ENCODE measurements at regions not wholly inside any gene's neighbourhood (a gene's known extent, or its start where the extent isn't known, plus 50 kb on each side); places are given as distances from the start of the nearest gene placed in this dataset.

DNA sequence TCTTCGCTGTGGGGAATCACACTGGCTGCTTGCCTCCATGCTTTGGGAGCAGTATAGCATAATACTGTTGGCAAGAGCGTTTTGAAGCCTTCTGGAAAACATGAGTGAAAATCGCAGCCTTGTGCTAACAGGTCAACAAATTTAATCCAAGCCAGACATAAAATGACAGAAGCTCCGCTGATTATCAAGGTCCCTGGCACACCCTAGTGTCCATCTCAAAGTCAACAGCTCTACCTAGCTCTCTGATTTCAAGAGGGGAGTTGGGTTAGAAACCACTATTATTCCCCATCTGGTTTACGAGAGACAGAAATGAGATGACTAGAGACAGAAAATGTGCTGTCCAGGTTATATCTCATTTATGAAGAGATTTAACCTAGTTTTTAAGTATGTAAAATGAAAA is 73.6 kb upstream of the MDFIC2 start:
- no peak overlapping the region for H3K27ac Mint-ChIP-seq (ENCODE audit: unreplicated experiment)
- no peak for DNase-seq (ENCODE audit: low spot score)
- H3K4me1 Mint-ChIP-seq (ENCODE audit: low read depth), result peaks cover 7% of the 10 kb centered on the region
- TF ChIP-seq, protein P1, sequence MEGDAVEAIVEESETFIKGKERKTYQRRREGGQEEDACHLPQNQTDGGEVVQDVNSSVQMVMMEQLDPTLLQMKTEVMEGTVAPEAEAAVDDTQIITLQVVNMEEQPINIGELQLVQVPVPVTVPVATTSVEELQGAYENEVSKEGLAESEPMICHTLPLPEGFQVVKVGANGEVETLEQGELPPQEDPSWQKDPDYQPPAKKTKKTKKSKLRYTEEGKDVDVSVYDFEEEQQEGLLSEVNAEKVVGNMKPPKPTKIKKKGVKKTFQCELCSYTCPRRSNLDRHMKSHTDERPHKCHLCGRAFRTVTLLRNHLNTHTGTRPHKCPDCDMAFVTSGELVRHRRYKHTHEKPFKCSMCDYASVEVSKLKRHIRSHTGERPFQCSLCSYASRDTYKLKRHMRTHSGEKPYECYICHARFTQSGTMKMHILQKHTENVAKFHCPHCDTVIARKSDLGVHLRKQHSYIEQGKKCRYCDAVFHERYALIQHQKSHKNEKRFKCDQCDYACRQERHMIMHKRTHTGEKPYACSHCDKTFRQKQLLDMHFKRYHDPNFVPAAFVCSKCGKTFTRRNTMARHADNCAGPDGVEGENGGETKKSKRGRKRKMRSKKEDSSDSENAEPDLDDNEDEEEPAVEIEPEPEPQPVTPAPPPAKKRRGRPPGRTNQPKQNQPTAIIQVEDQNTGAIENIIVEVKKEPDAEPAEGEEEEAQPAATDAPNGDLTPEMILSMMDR (IDR thresholded peaks at IDR 0.05), result no peak
- H3K4me3 Mint-ChIP-seq (ENCODE audit: unreplicated experiment), result no peak overlapping the region
- H3K27me3 Mint-ChIP-seq (ENCODE audit: low read depth), result peaks cover 16% of the 10 kb centered on the region
- no peaks in the 10 kb centered on the region for H3K36me3 Mint-ChIP-seq (ENCODE audit: low read depth)
- no peaks in the 10 kb centered on the region for H3K9me3 Mint-ChIP-seq (ENCODE audit: low read depth)

DNA sequence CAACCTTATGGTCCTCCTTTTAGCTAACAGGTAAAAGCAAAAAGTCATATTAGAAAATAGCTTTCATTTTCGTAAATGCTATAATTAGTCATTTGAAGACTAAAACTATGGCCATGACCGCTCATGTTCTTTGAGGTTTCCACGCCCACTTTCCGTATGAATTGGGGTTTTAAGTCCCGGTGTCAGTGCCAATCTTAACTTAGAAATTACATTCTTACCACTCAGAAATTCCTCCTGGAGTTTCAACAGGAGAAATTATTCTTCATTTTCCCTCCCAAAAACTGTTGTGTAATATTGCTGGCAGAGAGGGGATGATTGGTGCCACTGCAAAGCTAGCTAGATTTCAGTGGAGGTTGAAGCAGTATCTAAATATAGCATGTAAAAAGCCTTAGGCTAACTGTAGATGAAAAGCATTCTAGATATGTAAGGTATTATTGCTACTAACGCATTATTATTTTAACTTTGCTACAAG is 71.0 kb upstream of the MDFIC2 start:
- Mint-ChIP-seq H3K36me3 (ENCODE audit: low read depth) (no peaks in the 10 kb centered on the region), H3K9me3 (ENCODE audit: low read depth) (no peaks in the 10 kb centered on the region), H3K4me1 (ENCODE audit: low read depth) (peaks cover 7% of the 10 kb centered on the region), H3K27me3 (ENCODE audit: low read depth) (peaks cover 10% of the 10 kb centered on the region), H3K27ac (ENCODE audit: unreplicated experiment) (no peak overlapping the region), H3K4me3 (ENCODE audit: unreplicated experiment) (no peak overlapping the region)
- TF ChIP-seq, protein P1 (IDR thresholded peaks at IDR 0.05), result no peak
- DNase-seq (ENCODE audit: low spot score), result no peak

DNA sequence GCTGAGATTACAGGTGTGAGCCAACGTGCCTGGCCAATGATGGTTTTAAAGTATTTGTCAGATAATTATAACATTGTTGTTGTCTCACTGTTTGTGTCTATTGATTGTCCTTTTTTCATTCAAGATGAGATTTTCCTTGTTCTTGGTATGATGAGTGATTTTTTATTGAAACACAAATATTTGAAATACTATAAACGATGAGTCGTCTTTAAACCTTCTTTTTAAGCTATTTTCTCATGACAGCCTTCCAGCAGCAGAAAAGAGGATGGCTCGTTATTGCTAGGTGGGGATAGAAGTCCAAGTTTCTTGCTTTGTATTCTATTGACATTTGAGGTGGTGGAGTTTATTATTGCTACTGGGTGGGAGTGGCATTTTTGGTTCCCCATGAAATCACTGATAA is 61.7 kb upstream of the MDFIC2 start:
- Mint-ChIP-seq H3K4me1 (ENCODE audit: low read depth) (peaks cover 4% of the 10 kb centered on the region), H3K27me3 (ENCODE audit: low read depth) (peaks cover 12% of the 10 kb centered on the region), H3K9me3 (ENCODE audit: low read depth) (peaks cover 21% of the 10 kb centered on the region), H3K27ac (ENCODE audit: unreplicated experiment) (no peak overlapping the region), H3K4me3 (ENCODE audit: unreplicated experiment) (no peak overlapping the region), H3K36me3 (ENCODE audit: low read depth) (peaks cover 5% of the 10 kb centered on the region)
- TF ChIP-seq, protein P1 (IDR thresholded peaks at IDR 0.05), result no peak
- no peak for DNase-seq (ENCODE audit: low spot score)
